Lower leg skin (tissue), 3 donors: ENCODE measurements at regions not wholly inside any gene's neighbourhood (a gene's known extent, or its start where the extent isn't known, plus 50 kb on each side); places are given as distances from the start of the nearest gene placed in this dataset.

Experiments used
- CTCF ChIP-seq, 3 donors: fragments of 450-650 bp; IDR thresholded peaks; one replicate each; pipeline ENCODE4 v1.5.1; 2016; ENCODE audit warnings: antibody characterized with exemption in 3 of 3, mild to moderate bottlenecking in 3 of 3, moderate library complexity in 2 of 3
- POLR2A ChIP-seq, 2 donors: fragments of 450-650 bp; IDR thresholded peaks; one replicate each; pipeline ENCODE4 v1.6.1; 2016 to 2017; ENCODE audit warnings: antibody characterized with exemption in 2 of 2, mild to moderate bottlenecking in 1 of 2, moderate library complexity in 1 of 2

- no peak for TF ChIP-seq CTCF (IDR thresholded peaks at IDR 0.05)
- no peak for TF ChIP-seq POLR2A (IDR thresholded peaks at IDR 0.05)
Measured at GRCh38 chrX:9345957-9346356, 118.9 kb upstream of the TBL1X start.
